C4-2B (cell line): ENCODE measurements at regions not wholly inside any gene's neighbourhood (a gene's known extent, or its start where the extent isn't known, plus 50 kb on each side); places are given as distances from the start of the nearest gene placed in this dataset.

Source experiments
- H3K27ac ChIP-seq: fragments of 450-650 bp; 2 replicates; pipeline ENCODE4 v1.5.1; 2017
- CTCF ChIP-seq: fragments of 450-650 bp; conservative IDR thresholded peaks from 2 replicates; pipeline ENCODE4 v1.5.1; 2017; ENCODE audit warnings: mild to moderate bottlenecking
- ZFX ChIP-seq: fragments of 450-650 bp; IDR thresholded peaks from 2 replicates; pipeline ENCODE4 v1.6.1; 2017

GRCh38 chr16:5571446-5571845 is 473.9 kb upstream of the EEF2KMT start:
- TF ChIP-seq CTCF (no peak), ZFX (no peak)
- no peak overlapping the region for H3K27ac ChIP-seq

GRCh38 chr16:5561800-5562199 is 464.2 kb upstream of the EEF2KMT start:
- H3K27ac ChIP-seq: no peak overlapping the region
- TF ChIP-seq ZFX (no peak), CTCF (no peak)

GRCh38 chr16:5560084-5560483 is 462.5 kb upstream of the EEF2KMT start:
- TF ChIP-seq ZFX: no peak
- no peak for TF ChIP-seq CTCF
- H3K27ac ChIP-seq: no peak overlapping the region

- TF ChIP-seq ZFX (no peak), CTCF (no peak)
Measured at GRCh38 chr16:5557966-5558365, 460.4 kb upstream of the EEF2KMT start.

GRCh38 chr16:5557448-5557847 is 459.9 kb upstream of the EEF2KMT start:
- TF ChIP-seq CTCF (no peak), ZFX (no peak)
- H3K27ac ChIP-seq: no peak overlapping the region

More at GRCh38 chr16:5557966-5558365, 460.4 kb upstream of the EEF2KMT start:
- H3K27ac ChIP-seq: no peak overlapping the region

GRCh38 chr16:5556158-5556810 is 458.7 kb upstream of the EEF2KMT start:
- H3K27ac ChIP-seq: no peak overlapping the region

GRCh38 chr16:5551909-5552308 is 454.3 kb upstream of the EEF2KMT start:
- H3K27ac ChIP-seq: no peak overlapping the region
- no peak for TF ChIP-seq ZFX
- TF ChIP-seq CTCF: no peak

More at GRCh38 chr16:5556158-5556810, 458.7 kb upstream of the EEF2KMT start:
- TF ChIP-seq ZFX (no peak), CTCF (no peak)
